OCI-LY3 (cell line): ENCODE measurements at regions not wholly inside any gene's neighbourhood (a gene's known extent, or its start where the extent isn't known, plus 50 kb on each side); places are given as distances from the start of the nearest gene placed in this dataset.

Source experiments
- EZH2phosphoT487 ChIP-seq: fragments of 200-600 bp; shearing (Covaris generic); IDR thresholded peaks from 2 replicates; pipeline ENCODE4 v1.6.1; 2018; ENCODE audit warnings: antibody characterized with exemption, mixed run types, low read depth
- TF ChIP-seq, protein P1 (sequence below): fragments of 200-600, 300-600 bp; sonication (generic); IDR thresholded peaks from 2 replicates; pipeline ENCODE4 v1.5.1; 2014; ENCODE audit warnings: antibody characterized with exemption, low read length, low read depth

GRCh38 chrX:129093706-129094105, 429.6 kb downstream of the SMARCA1 start:
- TF ChIP-seq, protein P1, sequence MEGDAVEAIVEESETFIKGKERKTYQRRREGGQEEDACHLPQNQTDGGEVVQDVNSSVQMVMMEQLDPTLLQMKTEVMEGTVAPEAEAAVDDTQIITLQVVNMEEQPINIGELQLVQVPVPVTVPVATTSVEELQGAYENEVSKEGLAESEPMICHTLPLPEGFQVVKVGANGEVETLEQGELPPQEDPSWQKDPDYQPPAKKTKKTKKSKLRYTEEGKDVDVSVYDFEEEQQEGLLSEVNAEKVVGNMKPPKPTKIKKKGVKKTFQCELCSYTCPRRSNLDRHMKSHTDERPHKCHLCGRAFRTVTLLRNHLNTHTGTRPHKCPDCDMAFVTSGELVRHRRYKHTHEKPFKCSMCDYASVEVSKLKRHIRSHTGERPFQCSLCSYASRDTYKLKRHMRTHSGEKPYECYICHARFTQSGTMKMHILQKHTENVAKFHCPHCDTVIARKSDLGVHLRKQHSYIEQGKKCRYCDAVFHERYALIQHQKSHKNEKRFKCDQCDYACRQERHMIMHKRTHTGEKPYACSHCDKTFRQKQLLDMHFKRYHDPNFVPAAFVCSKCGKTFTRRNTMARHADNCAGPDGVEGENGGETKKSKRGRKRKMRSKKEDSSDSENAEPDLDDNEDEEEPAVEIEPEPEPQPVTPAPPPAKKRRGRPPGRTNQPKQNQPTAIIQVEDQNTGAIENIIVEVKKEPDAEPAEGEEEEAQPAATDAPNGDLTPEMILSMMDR, result no peak
- TF ChIP-seq EZH2phosphoT487, result no peak
